ENCODE measurements at regions not wholly inside any gene's neighbourhood (a gene's known extent, or its start where the extent isn't known, plus 50 kb on each side); places are given as distances from the start of the nearest gene placed in this dataset.
"Not testable (repeated sequence)": the region's sequence is repeated elsewhere in the genome, so short reads cannot be mapped to it uniquely, and the experiment has no call there.

DNA sequence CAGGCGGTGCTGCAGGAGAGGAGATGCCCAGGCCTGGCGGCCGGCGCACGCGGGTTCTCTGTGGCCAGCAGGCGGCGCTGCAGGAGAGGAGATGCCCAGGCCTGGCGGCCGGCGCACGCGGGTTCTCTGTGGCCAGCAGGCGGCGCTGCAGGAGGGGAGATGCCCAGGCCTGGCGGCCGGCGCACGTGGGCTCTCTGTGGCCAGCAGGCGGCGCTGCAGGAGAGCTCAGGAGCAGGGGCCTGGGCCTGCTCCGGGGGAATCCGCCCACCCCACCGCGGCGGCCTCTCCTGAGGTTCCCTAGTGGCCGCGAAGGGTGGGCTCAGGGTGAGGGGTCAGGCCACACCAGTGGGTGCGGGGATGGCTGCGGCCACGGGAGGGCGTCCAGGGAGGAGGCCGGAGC, 75.9 kb downstream of the OR4F16 start:
- ATAC-seq; DNase-seq (ENCODE audit: low spot score): not testable (repeated sequence)

DNA sequence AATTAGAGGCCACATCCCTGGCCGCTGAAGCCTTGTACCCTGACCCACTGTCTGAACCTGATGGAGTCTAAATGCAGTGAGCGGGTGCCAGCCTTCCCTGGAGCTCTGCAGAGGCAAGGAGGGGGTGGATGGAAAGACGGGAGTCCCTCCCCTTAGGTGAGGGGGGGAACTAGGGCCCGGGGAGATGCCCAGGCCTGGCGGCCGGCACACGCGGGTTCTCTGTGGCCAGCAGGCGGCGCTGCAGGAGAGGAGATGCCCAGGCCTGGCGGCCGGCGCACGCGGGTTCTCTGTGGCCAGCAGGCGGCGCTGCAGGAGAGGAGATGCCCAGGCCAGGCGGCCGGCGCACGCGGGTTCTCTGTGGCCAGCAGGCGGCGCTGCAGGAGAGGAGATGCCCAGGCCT, 77.3 kb downstream of the OR4F16 start:
- ATAC-seq; DNase-seq (ENCODE audit: low spot score): not testable (repeated sequence)

DNA sequence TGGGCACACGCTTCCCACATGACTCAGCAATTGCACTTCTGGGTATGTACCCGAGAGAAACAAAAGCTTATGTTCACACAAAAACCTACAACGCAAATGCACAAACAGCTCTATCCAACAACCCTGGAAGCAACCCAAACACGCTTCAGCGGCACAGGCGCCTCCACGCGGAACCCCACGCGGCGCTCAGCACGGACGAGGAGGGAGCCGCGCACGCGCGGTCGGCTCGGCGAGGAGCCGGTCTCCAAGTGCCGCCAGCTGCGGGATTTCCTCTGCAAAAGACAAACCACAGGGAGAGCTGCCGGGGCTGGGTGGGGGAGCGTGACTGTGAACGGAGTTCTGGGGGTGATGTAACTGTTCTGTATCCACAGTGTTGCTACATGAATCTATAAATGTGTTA, 81.2 kb downstream of the OR4F16 start:
- ATAC-seq, result not testable (repeated sequence)
- peak; percentile 43 for DNase-seq (ENCODE audit: low spot score)

DNA sequence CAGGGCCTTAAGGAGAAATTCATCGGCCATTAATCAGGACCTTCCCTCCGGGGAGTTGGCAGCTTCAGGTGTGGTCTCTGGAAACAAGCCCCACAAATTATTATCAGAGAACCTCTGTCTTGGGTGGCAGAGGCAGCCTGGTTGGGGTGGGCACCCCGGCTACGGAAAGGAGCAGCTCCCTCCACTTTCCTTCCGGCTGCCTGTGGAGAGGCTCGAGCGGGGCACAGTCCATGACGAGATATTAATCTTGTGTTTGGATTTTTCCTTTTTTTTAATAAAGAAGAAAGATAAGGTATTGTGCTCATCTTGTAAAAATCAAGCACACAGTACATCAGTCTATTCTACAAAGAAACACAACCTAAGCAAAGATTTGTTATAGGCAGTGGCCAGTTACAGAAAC, 98.2 kb downstream of the OR4F16 start:
- DNase-seq (ENCODE audit: low spot score); ATAC-seq: not testable (repeated sequence)

DNA sequence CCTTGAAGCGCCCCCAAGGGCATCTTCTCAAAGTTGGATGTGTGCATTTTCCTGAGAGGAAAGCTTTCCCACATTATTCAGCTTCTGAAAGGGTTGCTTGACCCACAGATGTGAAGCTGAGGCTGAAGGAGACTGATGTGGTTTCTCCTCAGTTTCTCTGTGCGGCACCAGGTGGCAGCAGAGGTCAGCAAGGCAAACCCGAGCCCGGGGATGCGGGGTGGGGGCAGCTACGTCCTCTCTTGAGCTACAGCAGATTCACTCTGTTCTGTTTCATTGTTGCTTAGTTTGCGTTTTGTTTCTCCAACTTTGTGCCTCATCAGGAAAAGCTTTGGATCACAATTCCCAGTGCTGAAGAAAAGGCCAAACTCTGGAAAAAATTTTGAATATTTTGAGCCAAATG, 100.5 kb downstream of the OR4F16 start:
- peak; percentile 50 for DNase-seq (ENCODE audit: low spot score)
- ATAC-seq, result not testable (repeated sequence)

Measured in left lobe of liver (tissue), 2 donors.